ENCODE measurements at regions not wholly inside any gene's neighbourhood (a gene's known extent, or its start where the extent isn't known, plus 50 kb on each side); places are given as distances from the start of the nearest gene placed in this dataset.

- TF ChIP-seq NFE2L1 (CRISPR knock-in tag; IDR thresholded peaks at IDR 0.05) (no peak), TEAD4 (CRISPR knock-in tag; IDR thresholded peaks at IDR 0.05) (no peak), NR2C2 (CRISPR knock-in tag; IDR thresholded peaks at IDR 0.05) (no peak), HMGA2 (CRISPR knock-in tag; IDR thresholded peaks at IDR 0.05) (no peak), CTCF (IDR thresholded peaks at IDR 0.05) (no peak), USF1 (CRISPR knock-in tag; IDR thresholded peaks at IDR 0.05) (no peak), NFYB (CRISPR knock-in tag; conservative IDR thresholded peaks at IDR 0.05; ENCODE audit: low read depth) (no peak), CBFB (CRISPR knock-in tag; IDR thresholded peaks at IDR 0.05; ENCODE audit: low read depth) (no peak), NR1H2 (CRISPR knock-in tag; IDR thresholded peaks at IDR 0.05) (no peak), CREB1 (CRISPR knock-in tag; IDR thresholded peaks at IDR 0.05) (no peak)
Measured at GRCh38 chr4:128440923-128441322, 153.3 kb upstream of the PGRMC2 start.
